HEK293T (cell line): ENCODE measurements at regions not wholly inside any gene's neighbourhood (a gene's known extent, or its start where the extent isn't known, plus 50 kb on each side); places are given as distances from the start of the nearest gene placed in this dataset.
"Not testable (repeated sequence)": the region's sequence is repeated elsewhere in the genome, so short reads cannot be mapped to it uniquely, and the experiment has no call there.

Source experiments
- SP1 ChIP-seq: fragments of 450-650 bp; IDR thresholded peaks from 2 replicates; pipeline ENCODE4 v1.6.1; 2017
- SUZ12 ChIP-seq: fragments of 450-650 bp; IDR thresholded peaks from 2 replicates; pipeline ENCODE4 v1.6.1; 2016; ENCODE audit warnings: mild to moderate bottlenecking
- TARDBP ChIP-seq: fragments of 450-650 bp; IDR thresholded peaks from 2 replicates; pipeline ENCODE4 v1.6.1; 2016

DNA sequence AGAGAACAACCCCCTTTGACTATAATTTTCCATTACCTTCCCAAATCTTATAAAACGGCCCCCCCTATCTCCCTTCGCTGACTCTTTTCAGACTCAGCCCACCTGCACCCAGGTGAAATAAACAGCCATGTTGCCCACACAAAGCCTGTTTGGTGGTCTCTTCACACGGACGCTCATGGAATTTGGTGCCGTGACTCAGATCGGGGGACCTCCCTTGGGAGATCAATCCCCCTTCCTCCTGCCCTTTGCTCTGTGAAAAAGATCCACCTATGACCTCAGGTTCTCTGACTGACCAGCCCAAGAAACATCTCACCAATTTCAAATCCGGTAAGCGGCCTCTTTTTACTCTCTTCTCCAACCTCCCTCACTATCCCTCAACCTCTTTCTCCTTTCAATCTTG lies 146.8 kb upstream of the TRIB2 start:
- not testable (repeated sequence) for TF ChIP-seq TARDBP, SP1, SUZ12
